ENCODE measurements at regions not wholly inside any gene's neighbourhood (a gene's known extent, or its start where the extent isn't known, plus 50 kb on each side); places are given as distances from the start of the nearest gene placed in this dataset.

GRCh38 chr21:19547951-19548840 lies 1144.6 kb upstream of the TMPRSS15 start:
- TF ChIP-seq CTCF (IDR thresholded peaks at IDR 0.05), result no peak
- no peak overlapping the region for H3K4me3 ChIP-seq
- H3K4me1 ChIP-seq, result no peaks in the 10 kb centered on the region
- H3K36me3 ChIP-seq, result no peaks in the 10 kb centered on the region
- no peak for DNase-seq (ENCODE audit: low spot score in 2 of 2)
- intact Hi-C loops (cut with DNase I), result no loop called here
- H3K9me3 ChIP-seq, result no peaks in the 10 kb centered on the region
- H3K27ac ChIP-seq, result no peak overlapping the region
- no peaks in the 10 kb centered on the region for H3K27me3 ChIP-seq

- Histone ChIP-seq H3K27me3 (no peaks in the 10 kb centered on the region), H3K9me3 (no peaks in the 10 kb centered on the region), H3K4me3 (no peak overlapping the region), H3K36me3 (no peaks in the 10 kb centered on the region), H3K27ac (no peak overlapping the region), H3K4me1 (no peaks in the 10 kb centered on the region)
- no peak for DNase-seq (ENCODE audit: low spot score in 2 of 2)
- TF ChIP-seq CTCF (IDR thresholded peaks at IDR 0.05), result no peak
- intact Hi-C loops (cut with DNase I), result no loop called here
Measured at GRCh38 chr21:19553919-19554615, 1150.5 kb upstream of the TMPRSS15 start.

- H3K4me3 ChIP-seq, result no peak overlapping the region
- H3K36me3 ChIP-seq, result no peaks in the 10 kb centered on the region
- intact Hi-C loops (cut with DNase I), result no loop called here
- H3K27me3 ChIP-seq, result no peaks in the 10 kb centered on the region
- H3K27ac ChIP-seq, result no peak overlapping the region
- H3K4me1 ChIP-seq, result no peaks in the 10 kb centered on the region
- no peak for TF ChIP-seq CTCF (IDR thresholded peaks at IDR 0.05)
- no peaks in the 10 kb centered on the region for H3K9me3 ChIP-seq
- DNase-seq (ENCODE audit: low spot score in 2 of 2), result no peak
Measured at GRCh38 chr21:19557046-19557445, 1153.5 kb upstream of the TMPRSS15 start.

DNA sequence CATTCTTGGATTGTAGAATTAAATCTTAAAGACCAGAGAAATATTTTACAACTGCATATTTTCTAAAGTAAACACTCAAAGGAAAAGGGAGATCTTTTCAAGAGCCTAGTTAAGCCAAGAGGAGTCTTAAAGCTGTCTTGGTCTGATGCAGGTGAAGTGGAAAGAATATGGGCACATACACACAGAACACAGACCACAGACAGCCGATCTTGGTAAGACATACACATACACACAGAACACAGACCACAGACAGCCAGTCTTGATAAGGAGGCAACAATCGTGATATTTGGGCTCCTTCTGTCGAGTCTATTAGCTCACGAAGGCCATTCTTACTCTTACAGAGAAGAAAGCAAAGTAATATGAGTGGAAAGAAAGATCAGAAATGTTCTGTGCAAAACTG lies 1153.9 kb upstream of the TMPRSS15 start:
- H3K27me3 ChIP-seq, result no peaks in the 10 kb centered on the region
- no peaks in the 10 kb centered on the region for H3K4me1 ChIP-seq
- H3K27ac ChIP-seq, result no peak overlapping the region
- no peak for DNase-seq (ENCODE audit: low spot score in 2 of 2)
- H3K4me3 ChIP-seq, result no peak overlapping the region
- H3K36me3 ChIP-seq, result no peaks in the 10 kb centered on the region
- TF ChIP-seq CTCF (IDR thresholded peaks at IDR 0.05), result no peak
- H3K9me3 ChIP-seq, result no peaks in the 10 kb centered on the region
- intact Hi-C loops (cut with DNase I), result no loop called here

GRCh38 chr21:19565587-19565986 lies 1162.0 kb upstream of the TMPRSS15 start:
- no peak overlapping the region for H3K27ac ChIP-seq
- no peaks in the 10 kb centered on the region for H3K27me3 ChIP-seq
- no peaks in the 10 kb centered on the region for H3K9me3 ChIP-seq
- no peak overlapping the region for H3K4me3 ChIP-seq
- intact Hi-C loops (cut with DNase I), result no loop called here
- no peak for TF ChIP-seq CTCF (IDR thresholded peaks at IDR 0.05)
- no peak for DNase-seq (ENCODE audit: low spot score in 2 of 2)
- no peaks in the 10 kb centered on the region for H3K36me3 ChIP-seq
- H3K4me1 ChIP-seq, result no peaks in the 10 kb centered on the region
